NB4 (cell line): ENCODE measurements at regions not wholly inside any gene's neighbourhood (a gene's known extent, or its start where the extent isn't known, plus 50 kb on each side); places are given as distances from the start of the nearest gene placed in this dataset.

ENCODE experiments used
- DNase-seq: peaks from one replicate; pipeline ENCODE4 v3.0.0; 2010; ENCODE audit warnings: low read depth
- H3K4me3 ChIP-seq: one replicate; pipeline ENCODE4 v1.5.1; 2011; ENCODE audit warnings: mild to moderate bottlenecking, low read depth, low read length, moderate library complexity
- MAX ChIP-seq: IDR thresholded peaks from 2 replicates; pipeline ENCODE4 v1.6.1; 2011; ENCODE audit warnings: low read depth, low read length
- MYC ChIP-seq: IDR thresholded peaks from 2 replicates; pipeline ENCODE4 v1.6.1; 2011; ENCODE audit warnings: low read depth, low read length
- POLR2A ChIP-seq: IDR thresholded peaks from 2 replicates; pipeline ENCODE4 v1.6.1; 2011; ENCODE audit warnings: mild to moderate bottlenecking; ENCODE audit not compliant: insufficient read length; ENCODE audit errors: extremely low read depth
- TF ChIP-seq, protein P1 (sequence below): IDR thresholded peaks from one replicate; pipeline ENCODE4 v1.5.1; 2012; ENCODE audit warnings: low read depth, low read length

DNA sequence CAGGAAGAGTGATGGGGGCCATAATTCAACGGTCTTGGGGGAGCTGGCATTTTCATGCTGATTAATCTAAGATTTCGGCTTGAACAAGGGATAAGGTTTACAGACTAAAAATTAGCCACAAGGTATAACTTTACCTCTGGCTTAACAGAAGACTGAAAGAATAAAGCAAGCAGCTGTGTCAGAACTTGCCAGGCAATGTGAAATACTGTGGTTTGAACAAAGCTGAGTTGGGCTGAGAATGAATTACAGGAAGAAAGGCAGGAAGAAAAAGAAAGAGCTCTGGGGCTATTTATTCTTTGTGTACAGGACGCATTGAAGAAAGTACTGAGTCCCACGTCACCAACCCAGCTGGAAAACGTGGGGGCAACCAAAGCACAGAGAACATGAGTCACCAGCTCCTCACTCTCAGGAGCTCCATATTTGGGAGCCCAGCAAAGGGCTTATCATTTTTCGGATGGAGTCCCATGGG lies 121.5 kb upstream of the NEDD9 start:
- no peak overlapping the region for H3K4me3 ChIP-seq
- TF ChIP-seq POLR2A (no peak), MAX (no peak), MYC (no peak)
- TF ChIP-seq, protein P1, sequence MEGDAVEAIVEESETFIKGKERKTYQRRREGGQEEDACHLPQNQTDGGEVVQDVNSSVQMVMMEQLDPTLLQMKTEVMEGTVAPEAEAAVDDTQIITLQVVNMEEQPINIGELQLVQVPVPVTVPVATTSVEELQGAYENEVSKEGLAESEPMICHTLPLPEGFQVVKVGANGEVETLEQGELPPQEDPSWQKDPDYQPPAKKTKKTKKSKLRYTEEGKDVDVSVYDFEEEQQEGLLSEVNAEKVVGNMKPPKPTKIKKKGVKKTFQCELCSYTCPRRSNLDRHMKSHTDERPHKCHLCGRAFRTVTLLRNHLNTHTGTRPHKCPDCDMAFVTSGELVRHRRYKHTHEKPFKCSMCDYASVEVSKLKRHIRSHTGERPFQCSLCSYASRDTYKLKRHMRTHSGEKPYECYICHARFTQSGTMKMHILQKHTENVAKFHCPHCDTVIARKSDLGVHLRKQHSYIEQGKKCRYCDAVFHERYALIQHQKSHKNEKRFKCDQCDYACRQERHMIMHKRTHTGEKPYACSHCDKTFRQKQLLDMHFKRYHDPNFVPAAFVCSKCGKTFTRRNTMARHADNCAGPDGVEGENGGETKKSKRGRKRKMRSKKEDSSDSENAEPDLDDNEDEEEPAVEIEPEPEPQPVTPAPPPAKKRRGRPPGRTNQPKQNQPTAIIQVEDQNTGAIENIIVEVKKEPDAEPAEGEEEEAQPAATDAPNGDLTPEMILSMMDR: no peak
- DNase-seq: peak; percentile 32

DNA sequence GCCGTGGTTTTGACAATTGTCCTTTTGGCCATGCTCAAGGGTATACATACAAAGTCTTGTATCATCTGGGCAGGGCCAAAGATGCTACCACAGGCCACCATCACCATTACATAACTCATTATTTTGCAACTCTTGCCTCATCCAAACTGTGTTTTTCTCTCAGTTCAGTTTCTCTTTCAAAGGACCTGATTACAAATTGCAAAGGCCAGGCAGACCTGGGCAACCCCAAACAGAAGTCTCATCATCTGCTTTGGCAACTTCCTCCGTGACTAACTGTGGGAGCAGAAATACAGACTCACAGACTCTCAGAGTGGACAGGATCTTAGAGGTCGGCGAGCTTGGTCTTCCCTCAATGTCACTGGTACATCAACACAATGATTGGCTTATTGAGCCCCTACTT lies 117.8 kb upstream of the NEDD9 start:
- DNase-seq: peak; percentile 97
- H3K4me3 ChIP-seq: no peak overlapping the region
- TF ChIP-seq MYC: peak; percentile 79
- peak; percentile 23 for TF ChIP-seq POLR2A
- peak; percentile 36; the same call in 1 of the 2 replicates for TF ChIP-seq MAX
- TF ChIP-seq, protein P1: no peak

GRCh38 chr6:11349880-11350279 lies 117.4 kb upstream of the NEDD9 start:
- DNase-seq: no peak
- TF ChIP-seq MAX: no peak
- no peak for TF ChIP-seq POLR2A
- TF ChIP-seq MYC: no peak
- TF ChIP-seq, protein P1: no peak
- no peak overlapping the region for H3K4me3 ChIP-seq

DNA sequence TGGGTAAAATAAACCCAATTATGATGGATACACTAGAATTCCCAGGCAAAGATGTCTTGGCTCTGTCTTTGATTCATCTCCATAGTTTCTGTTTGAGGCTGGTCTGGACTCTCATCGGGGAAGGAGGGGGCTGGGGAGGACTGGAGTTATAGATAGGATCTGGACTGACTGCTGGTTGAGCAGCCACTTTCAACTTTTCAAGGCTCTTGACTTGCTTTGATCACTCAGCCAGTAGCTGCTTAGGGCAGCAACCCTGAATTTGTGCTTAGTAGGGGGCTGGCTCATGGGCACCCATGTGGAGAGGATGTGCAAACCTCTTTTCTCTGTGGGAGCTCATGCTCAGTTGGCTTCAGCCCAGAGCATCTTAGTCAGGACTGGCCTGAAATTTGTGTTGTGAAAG lies 114.0 kb upstream of the NEDD9 start:
- TF ChIP-seq, protein P1: no peak
- TF ChIP-seq MAX (no peak), MYC (no peak), POLR2A (no peak)
- no peak overlapping the region for H3K4me3 ChIP-seq
- DNase-seq: no peak

DNA sequence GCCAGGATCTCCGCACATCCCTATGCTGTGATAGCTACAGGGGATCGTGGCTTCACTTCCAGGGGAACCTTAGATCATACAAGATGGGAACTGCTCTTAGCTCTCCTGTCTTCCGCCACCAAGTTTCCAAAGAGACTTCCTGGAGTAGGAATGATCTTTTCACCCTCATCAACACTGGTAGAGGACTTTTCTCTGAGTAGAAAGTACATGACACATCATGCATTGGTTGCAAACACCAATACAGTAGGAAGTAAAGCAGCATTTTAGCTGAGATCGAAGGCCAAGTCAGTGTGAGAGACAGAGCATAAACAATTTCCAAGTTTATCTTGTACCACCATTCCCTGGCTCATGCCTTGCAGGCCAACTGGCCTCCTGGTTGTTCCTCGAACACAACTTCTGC lies 113.1 kb upstream of the NEDD9 start:
- DNase-seq: no peak
- no peak overlapping the region for H3K4me3 ChIP-seq
- TF ChIP-seq MAX: no peak

GRCh38 chr6:11343963-11344723 lies 111.7 kb upstream of the NEDD9 start:
- no peak for DNase-seq
- no peak overlapping the region for H3K4me3 ChIP-seq
- TF ChIP-seq MAX: 0 out of 2 replicates have a peak, but pooled peaks have one; percentile 34
- TF ChIP-seq MYC: no peak
- TF ChIP-seq, protein P1: no peak
- TF ChIP-seq POLR2A: no peak
